DOHH2 (cell line): ENCODE measurements at regions not wholly inside any gene's neighbourhood (a gene's known extent, or its start where the extent isn't known, plus 50 kb on each side); places are given as distances from the start of the nearest gene placed in this dataset.

ENCODE experiments used
- EZH2phosphoT487 ChIP-seq: fragments of 200-600 bp; sonication (generic); IDR thresholded peaks from 2 replicates; pipeline ENCODE4 v1.6.1; 2017; ENCODE audit warnings: borderline replicate concordance, mild to moderate bottlenecking, antibody characterized with exemption, low read length, moderate library complexity, mixed read lengths
- TF ChIP-seq, protein P1 (sequence below): fragments of 200-600 bp; sonication (generic); IDR thresholded peaks from one replicate; pipeline ENCODE4 v1.5.1; 2014; ENCODE audit warnings: antibody characterized with exemption, mild to moderate bottlenecking, low read depth, low read length; ENCODE audit not compliant: poor library complexity, severe bottlenecking

DNA sequence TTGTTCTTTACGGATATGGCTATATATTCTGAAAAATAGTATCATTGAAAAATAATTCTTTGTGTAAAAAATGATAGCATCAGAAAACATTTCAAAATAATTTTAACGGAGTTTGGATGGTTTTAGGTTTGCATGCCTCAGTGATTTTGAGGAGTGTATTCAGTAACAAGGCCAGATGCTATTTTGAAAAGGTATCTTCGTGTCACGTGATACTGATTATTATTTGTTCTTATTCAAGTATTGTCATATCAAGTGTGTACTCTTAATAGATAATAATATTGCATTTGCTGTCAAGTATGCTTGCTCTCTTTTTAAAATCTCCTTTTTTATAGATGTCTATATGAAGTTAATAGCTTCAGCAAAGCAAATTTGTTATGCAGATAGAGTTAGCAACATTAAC is 313.1 kb upstream of the PTPRD start:
- TF ChIP-seq EZH2phosphoT487, result no peak
- TF ChIP-seq, protein P1, sequence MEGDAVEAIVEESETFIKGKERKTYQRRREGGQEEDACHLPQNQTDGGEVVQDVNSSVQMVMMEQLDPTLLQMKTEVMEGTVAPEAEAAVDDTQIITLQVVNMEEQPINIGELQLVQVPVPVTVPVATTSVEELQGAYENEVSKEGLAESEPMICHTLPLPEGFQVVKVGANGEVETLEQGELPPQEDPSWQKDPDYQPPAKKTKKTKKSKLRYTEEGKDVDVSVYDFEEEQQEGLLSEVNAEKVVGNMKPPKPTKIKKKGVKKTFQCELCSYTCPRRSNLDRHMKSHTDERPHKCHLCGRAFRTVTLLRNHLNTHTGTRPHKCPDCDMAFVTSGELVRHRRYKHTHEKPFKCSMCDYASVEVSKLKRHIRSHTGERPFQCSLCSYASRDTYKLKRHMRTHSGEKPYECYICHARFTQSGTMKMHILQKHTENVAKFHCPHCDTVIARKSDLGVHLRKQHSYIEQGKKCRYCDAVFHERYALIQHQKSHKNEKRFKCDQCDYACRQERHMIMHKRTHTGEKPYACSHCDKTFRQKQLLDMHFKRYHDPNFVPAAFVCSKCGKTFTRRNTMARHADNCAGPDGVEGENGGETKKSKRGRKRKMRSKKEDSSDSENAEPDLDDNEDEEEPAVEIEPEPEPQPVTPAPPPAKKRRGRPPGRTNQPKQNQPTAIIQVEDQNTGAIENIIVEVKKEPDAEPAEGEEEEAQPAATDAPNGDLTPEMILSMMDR, result no peak
